Activated CD4-positive, alpha-beta T cell treated with anti-CD3 and anti-CD28 coated beads, Interleukin-2, amount 10 ng/mL, durations not matched to agents 24 days and 14 days (primary cell): ENCODE measurements at regions not wholly inside any gene's neighbourhood (a gene's known extent, or its start where the extent isn't known, plus 50 kb on each side); places are given as distances from the start of the nearest gene placed in this dataset.

Source experiments
- DNase-seq: peaks from one replicate; pipeline ENCODE4 v3.0.0; 2022
- H3K27ac Mint-ChIP-seq: one replicate; pipeline ENCODE4 v1.8.0; 2022; ENCODE audit warnings: mild to moderate bottlenecking, mixed read lengths
- H3K27me3 Mint-ChIP-seq: one replicate; pipeline ENCODE4 v1.8.0; 2022; ENCODE audit warnings: mixed read lengths
- H3K36me3 Mint-ChIP-seq: one replicate; pipeline ENCODE4 v1.8.0; 2022; ENCODE audit warnings: low read depth, mild to moderate bottlenecking, mixed read lengths
- H3K4me1 Mint-ChIP-seq: one replicate; pipeline ENCODE4 v1.8.0; 2021; ENCODE audit warnings: mixed read lengths
- H3K4me3 Mint-ChIP-seq: one replicate; pipeline ENCODE4 v1.8.0; 2022; ENCODE audit warnings: mild to moderate bottlenecking, moderate library complexity, mixed read lengths
- H3K9me3 Mint-ChIP-seq: one replicate; pipeline ENCODE4 v1.8.0; 2021; ENCODE audit warnings: mixed read lengths
- intact Hi-C: fragments of 100-400 bp; cut with micrococcal nuclease; formaldehyde crosslinking; loops from one replicate; pipeline ENCODE4 v1.15.1; 2023

DNA sequence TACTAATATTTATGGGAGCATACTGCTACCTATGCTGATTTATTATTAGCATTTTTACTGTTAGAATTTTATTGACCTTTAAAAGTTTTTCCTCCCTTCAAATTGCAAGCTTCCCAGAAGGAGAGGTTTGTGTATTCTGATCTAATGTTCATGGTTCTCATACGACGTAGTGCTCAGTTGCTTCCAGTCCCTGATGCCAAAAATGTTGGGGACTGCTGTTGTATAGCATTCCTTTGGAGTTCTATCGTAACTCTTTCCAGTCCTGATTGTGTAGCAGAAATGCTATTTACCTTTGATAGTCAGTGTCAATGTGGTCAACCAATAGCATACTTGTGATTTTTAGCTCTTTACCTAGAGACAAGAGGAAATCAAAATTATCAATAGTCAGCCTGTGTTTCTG, 69.5 kb upstream of the ZSWIM2 start:
- no peaks in the 10 kb centered on the region for H3K9me3 Mint-ChIP-seq

DNA sequence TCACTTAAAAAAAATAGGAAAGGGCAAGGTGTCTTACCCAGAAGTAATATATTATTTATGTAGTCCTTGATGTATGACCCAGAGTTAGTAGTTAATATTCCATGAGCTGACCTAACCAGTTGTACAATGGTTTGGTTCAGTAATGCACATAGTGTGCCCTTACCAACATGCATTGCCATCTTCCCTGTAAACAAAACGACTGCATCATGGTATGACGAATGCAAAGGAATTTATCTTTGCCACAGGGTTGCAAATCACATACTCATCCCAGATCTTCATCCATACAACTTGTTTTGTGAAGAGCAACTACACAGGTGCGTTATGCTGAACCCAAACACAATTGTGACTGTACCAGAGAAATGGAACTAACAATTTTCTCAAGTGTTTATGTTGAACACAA, 68.9 kb upstream of the ZSWIM2 start:
- H3K4me3 Mint-ChIP-seq = no peak overlapping the region
- H3K27ac Mint-ChIP-seq = no peak overlapping the region
- H3K4me1 Mint-ChIP-seq = no peaks in the 10 kb centered on the region
- H3K36me3 Mint-ChIP-seq = no peaks in the 10 kb centered on the region
- no peak for DNase-seq
- no peaks in the 10 kb centered on the region for H3K9me3 Mint-ChIP-seq
- no peaks in the 10 kb centered on the region for H3K27me3 Mint-ChIP-seq
- intact Hi-C loops = no loop called here

More for the DNA sequence above, 69.5 kb upstream of the ZSWIM2 start:
- no peak overlapping the region for H3K4me3 Mint-ChIP-seq
- H3K36me3 Mint-ChIP-seq = no peaks in the 10 kb centered on the region
- DNase-seq = no peak
- H3K27me3 Mint-ChIP-seq = no peaks in the 10 kb centered on the region
- H3K27ac Mint-ChIP-seq = no peak overlapping the region
- intact Hi-C loops = no loop called here
- H3K4me1 Mint-ChIP-seq = no peaks in the 10 kb centered on the region

DNA sequence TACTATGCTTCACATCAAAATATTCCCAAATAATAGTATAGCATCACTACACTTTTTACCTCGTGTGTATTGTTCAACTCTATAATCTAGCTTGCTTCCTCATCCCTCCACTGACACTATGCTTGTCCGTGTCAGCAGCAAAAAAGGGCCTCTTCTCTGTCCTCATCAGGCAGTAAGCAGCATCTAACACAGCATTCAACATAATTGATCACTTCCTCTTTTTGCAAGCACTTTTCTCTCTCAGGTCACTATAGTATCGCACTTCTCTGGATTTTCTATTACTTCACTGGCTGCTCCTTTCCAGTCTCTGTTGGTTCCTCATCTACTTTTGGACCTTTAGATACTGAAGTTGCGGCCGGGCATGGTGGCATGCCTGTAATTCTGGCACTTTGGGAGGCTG, 64.9 kb upstream of the ZSWIM2 start:
- no peak overlapping the region for H3K4me3 Mint-ChIP-seq
- intact Hi-C loops = no loop called here
- no peak overlapping the region for H3K27ac Mint-ChIP-seq
- no peak for DNase-seq
- H3K36me3 Mint-ChIP-seq = no peaks in the 10 kb centered on the region
- no peaks in the 10 kb centered on the region for H3K27me3 Mint-ChIP-seq
- no peaks in the 10 kb centered on the region for H3K4me1 Mint-ChIP-seq
- H3K9me3 Mint-ChIP-seq = no peaks in the 10 kb centered on the region

DNA sequence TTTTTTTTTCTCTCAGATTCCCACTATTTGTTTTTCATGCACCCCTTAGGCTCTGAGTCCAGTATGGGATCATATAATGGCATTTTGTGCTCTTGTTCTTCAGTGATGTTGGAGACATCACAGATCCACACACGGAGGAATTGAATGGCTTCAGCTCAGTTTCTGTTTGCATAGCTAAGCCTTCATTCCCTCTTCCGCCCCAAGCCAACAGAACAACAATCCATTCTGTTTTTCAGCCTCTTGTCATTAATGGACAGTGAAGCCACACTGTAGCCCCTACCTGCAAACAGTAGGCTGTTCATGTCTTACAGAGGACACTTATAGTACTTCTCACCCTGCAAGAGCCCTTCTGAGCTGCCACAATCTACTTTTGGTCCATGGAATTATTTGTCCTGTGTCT, 64.0 kb upstream of the ZSWIM2 start:
- Mint-ChIP-seq H3K27me3 (no peaks in the 10 kb centered on the region), H3K9me3 (no peaks in the 10 kb centered on the region), H3K27ac (no peak overlapping the region), H3K36me3 (no peaks in the 10 kb centered on the region), H3K4me1 (no peaks in the 10 kb centered on the region), H3K4me3 (no peak overlapping the region)
- intact Hi-C loops = no loop called here
- no peak for DNase-seq

DNA sequence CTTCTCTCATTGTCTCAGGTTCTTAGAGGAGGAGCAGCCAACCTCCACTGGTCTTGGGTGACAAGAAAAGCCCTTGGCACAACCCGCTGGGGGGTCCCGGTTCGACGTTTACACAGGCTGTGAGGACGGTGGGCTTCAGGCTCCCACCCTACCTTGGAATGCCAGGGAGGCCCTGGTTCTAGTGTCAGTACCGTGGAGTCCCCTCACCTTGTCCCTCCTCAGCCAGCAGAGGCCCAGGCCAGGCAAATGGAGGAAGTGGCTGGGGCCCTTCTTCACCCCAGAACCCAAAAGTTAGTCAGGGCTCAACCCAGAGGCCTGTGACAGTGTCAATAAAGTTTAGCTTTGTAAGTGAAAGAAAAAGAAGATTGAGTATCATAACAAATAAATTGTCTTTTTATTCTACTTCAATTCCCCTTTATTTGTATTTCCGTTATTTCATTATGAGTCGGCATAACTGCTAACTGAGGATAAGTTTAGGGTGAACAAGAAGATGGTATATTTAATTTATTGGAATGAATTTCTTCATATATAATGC, 62.6 kb upstream of the ZSWIM2 start:
- no peak overlapping the region for H3K27ac Mint-ChIP-seq
- H3K4me1 Mint-ChIP-seq = no peaks in the 10 kb centered on the region
- H3K36me3 Mint-ChIP-seq = no peaks in the 10 kb centered on the region
- intact Hi-C loops = no loop called here
- no peaks in the 10 kb centered on the region for H3K9me3 Mint-ChIP-seq
- no peak for DNase-seq
- no peak overlapping the region for H3K4me3 Mint-ChIP-seq
- H3K27me3 Mint-ChIP-seq = no peaks in the 10 kb centered on the region

DNA sequence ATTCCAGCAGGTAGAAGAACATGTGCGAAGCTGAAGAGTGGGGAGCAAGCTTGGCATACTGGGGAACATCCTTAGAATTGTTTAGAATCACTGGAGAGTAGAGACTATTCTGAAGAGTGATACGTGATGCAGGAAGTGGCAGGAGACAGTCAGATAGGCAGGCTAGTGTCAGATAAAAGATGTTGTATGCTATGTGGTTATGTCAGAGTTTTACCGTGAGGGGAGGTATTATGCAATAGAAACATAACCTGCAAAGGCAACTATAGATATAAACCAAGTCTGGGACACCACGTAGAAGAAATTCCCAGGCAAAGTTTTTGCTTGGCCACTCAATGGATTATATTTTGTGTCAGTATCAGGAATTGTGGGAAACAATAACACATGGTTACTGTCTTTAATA, 62.0 kb upstream of the ZSWIM2 start:
- no peaks in the 10 kb centered on the region for H3K9me3 Mint-ChIP-seq
- H3K4me3 Mint-ChIP-seq = no peak overlapping the region
- H3K27me3 Mint-ChIP-seq = no peaks in the 10 kb centered on the region

DNA sequence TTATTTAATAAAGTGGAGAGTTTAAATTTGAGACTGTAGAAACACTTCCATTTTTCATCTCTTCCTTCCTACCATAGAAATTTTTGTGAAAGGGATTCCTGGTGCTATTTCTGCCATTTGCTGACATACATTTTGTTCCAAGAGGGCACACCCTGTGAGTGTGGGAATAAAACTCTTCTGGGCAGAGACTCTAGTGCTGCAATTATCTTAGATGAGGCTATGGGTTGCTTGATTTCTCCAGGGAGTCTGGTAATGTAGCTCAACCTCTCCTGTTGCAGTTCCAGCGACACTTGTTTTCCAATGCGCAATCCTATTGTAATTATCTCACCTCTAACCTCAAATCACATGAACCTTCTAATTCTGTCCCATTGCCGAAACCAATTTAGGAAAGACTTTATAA, 60.1 kb upstream of the ZSWIM2 start:
- intact Hi-C loops = no loop called here
- Mint-ChIP-seq H3K9me3 (no peaks in the 10 kb centered on the region), H3K27me3 (no peaks in the 10 kb centered on the region), H3K4me3 (no peak overlapping the region), H3K36me3 (no peaks in the 10 kb centered on the region), H3K27ac (no peak overlapping the region), H3K4me1 (no peaks in the 10 kb centered on the region)
- no peak for DNase-seq

More for the DNA sequence above, 62.0 kb upstream of the ZSWIM2 start:
- H3K27ac Mint-ChIP-seq = no peak overlapping the region
- H3K4me1 Mint-ChIP-seq = no peaks in the 10 kb centered on the region
- no peaks in the 10 kb centered on the region for H3K36me3 Mint-ChIP-seq
- DNase-seq = no peak
- intact Hi-C loops = no loop called here

DNA sequence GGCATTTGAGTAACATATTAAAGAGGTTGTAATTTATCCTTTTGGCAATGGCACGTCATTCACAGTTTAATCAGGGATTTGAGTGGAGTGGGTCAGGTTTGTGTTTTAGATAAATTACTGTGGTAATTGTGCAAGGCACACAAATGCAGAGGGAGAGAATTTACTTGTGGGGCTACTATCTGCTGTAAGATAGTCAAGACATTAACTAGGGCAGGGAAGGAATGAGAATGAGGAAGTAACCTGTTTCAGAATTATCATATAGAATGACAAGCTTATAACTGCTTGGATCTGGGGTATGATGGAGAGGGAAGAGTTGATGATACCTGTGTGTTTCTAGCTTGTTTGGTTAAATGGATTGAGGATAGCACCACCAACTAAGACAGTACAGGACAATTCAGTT, 58.9 kb upstream of the ZSWIM2 start:
- no peak for DNase-seq
- no peaks in the 10 kb centered on the region for H3K27me3 Mint-ChIP-seq
- H3K27ac Mint-ChIP-seq = no peak overlapping the region
- H3K36me3 Mint-ChIP-seq = no peaks in the 10 kb centered on the region
- H3K4me1 Mint-ChIP-seq = no peaks in the 10 kb centered on the region
- intact Hi-C loops = no loop called here
- no peaks in the 10 kb centered on the region for H3K9me3 Mint-ChIP-seq
- no peak overlapping the region for H3K4me3 Mint-ChIP-seq

DNA sequence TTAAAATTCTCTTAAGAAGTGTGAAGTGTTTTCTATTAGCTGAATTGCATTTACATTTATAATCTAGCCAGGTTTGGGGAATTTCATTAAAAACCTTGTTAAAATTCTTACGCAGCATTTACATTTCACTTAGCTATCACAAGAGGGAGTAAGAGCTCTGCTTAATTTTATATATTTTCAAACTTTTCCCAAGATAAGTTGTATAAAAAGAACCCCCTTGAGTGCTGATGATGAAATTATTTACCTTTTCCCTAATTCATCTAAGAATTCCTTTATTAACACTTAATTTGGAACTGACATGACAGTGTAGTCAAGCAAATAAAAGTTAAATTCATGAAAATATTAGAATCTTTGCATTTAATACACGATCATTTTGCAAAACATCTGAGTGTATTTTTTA, 54.2 kb upstream of the ZSWIM2 start:
- DNase-seq = no peak
- H3K4me1 Mint-ChIP-seq = no peaks in the 10 kb centered on the region
- H3K27me3 Mint-ChIP-seq = no peaks in the 10 kb centered on the region
- intact Hi-C loops = no loop called here
- H3K27ac Mint-ChIP-seq = no peak overlapping the region
- H3K36me3 Mint-ChIP-seq = no peaks in the 10 kb centered on the region
- no peaks in the 10 kb centered on the region for H3K9me3 Mint-ChIP-seq
- no peak overlapping the region for H3K4me3 Mint-ChIP-seq
